HCT116 (cell line): ENCODE measurements at regions not wholly inside any gene's neighbourhood (a gene's known extent, or its start where the extent isn't known, plus 50 kb on each side); places are given as distances from the start of the nearest gene placed in this dataset.

Source experiments
- ATAC-seq: fragments of 200-7000 bp; cut with Tn5 transposase; 2 replicates; pipeline ENCODE4 v1.9.1; 2020; ENCODE audit warnings: mild to moderate bottlenecking, moderate library complexity
- BruUV-seq: library from RNA; stranded (reverse); fragments of 400-500 nt; replicated peaks from 2 replicates; lab custom pipeline; 2021; lab: Mats Ljungman, UMichigan
- CTCF ChIA-PET: fragments of 300-600 bp; sonication (Branson Sonifier 250); formaldehyde crosslinking; loops from one replicate; lab custom pipeline; 2021; ENCODE audit warnings: antibody characterized with exemption; lab: Charles Lee
- POLR2A ChIA-PET: fragments of 300-600, 350-600 bp; sonication (Branson Sonifier 250); formaldehyde crosslinking; loops from one replicate; lab custom pipeline; 2021; ENCODE audit warnings: antibody characterized with exemption; lab: Charles Lee
- RAD21 ChIA-PET, 2 experiments: fragments of 300-600 bp; sonication (Branson Sonifier 250); formaldehyde crosslinking; loops; one replicate each; lab custom pipeline; 2023; ENCODE audit warnings: low total read pairs in 2 of 2; ENCODE audit not compliant: uncharacterized antibody in 2 of 2, unreplicated experiment in 2 of 2, low non-redundant PET in 1 of 2; lab: Charles Lee
- DNase-seq: peaks from one replicate; pipeline ENCODE4 v3.0.0-alpha.2; 2010; ENCODE audit warnings: low read depth, low spot score
- H2AFZ ChIP-seq: fragments of 200-600 bp; shearing (Covaris generic), sonication (generic); 2 replicates; pipeline ENCODE4 v1.6.1; 2017; ENCODE audit warnings: low read depth, mixed run types, mixed read lengths, antibody characterized with exemption, low read length; ENCODE audit not compliant: poor library complexity, severe bottlenecking
- H3K27ac ChIP-seq: 2 replicates; pipeline ENCODE4 v1.5.1; 2012; ENCODE audit warnings: low read depth, low read length
- H3K27me3 ChIP-seq: fragments of 200-600 bp; sonication (generic); 2 replicates; pipeline ENCODE4 v1.6.1; 2016; ENCODE audit warnings: mixed run types, low read length, mixed read lengths; ENCODE audit not compliant: insufficient read depth
- H3K36me3 ChIP-seq, 2 experiments: fragments of 200-500 bp in 1 of 2; fragments of 200-600 bp in 1 of 2; sonication (Bioruptor generic) in 1 of 2; sonication (generic) in 1 of 2; 2 replicates each; pipeline versions ENCODE4 v1.5.1 to v1.6.1; 2014 to 2016; ENCODE audit warnings: low read length in 2 of 2, inconsistent platforms in 1 of 2, mixed read lengths in 1 of 2, mixed run types in 1 of 2; ENCODE audit not compliant: insufficient read depth in 2 of 2, control insufficient read depth in 1 of 2
- H3K4me1 ChIP-seq, 2 experiments: fragments of 200-600 bp in 1 of 2; sonication (generic) in 1 of 2; 2 replicates each; pipeline versions ENCODE4 v1.5.1 to v1.6.1; 2012 to 2017; ENCODE audit warnings: low read length in 2 of 2, inconsistent platforms in 1 of 2, mild to moderate bottlenecking in 1 of 2, mixed read lengths in 1 of 2, mixed run types in 1 of 2, moderate library complexity in 1 of 2; ENCODE audit not compliant: insufficient read depth in 2 of 2, control insufficient read depth in 1 of 2
- H3K4me2 ChIP-seq: fragments of 200-600 bp; sonication (generic); 2 replicates; pipeline ENCODE4 v1.6.1; 2017; ENCODE audit warnings: mixed run types, low read length, mixed read lengths
- H3K4me3 ChIP-seq, 2 experiments: fragments of 200-600 bp in 1 of 2; sonication (generic) in 1 of 2; replicated peaks in 1 of 2; 2 replicates each; pipeline ENCODE4 v1.5.1; 2011 to 2016; ENCODE audit warnings: low read length in 2 of 2, control low read depth in 1 of 2, low read depth in 1 of 2, mild to moderate bottlenecking in 1 of 2, mixed read lengths in 1 of 2, mixed run types in 1 of 2
- H3K79me2 ChIP-seq: fragments of 200-600 bp; sonication (generic); 2 replicates; pipeline ENCODE4 v1.6.1; 2017; ENCODE audit warnings: mild to moderate bottlenecking, mixed run types, low read length, moderate library complexity, mixed read lengths; ENCODE audit not compliant: insufficient read depth
- H3K9ac ChIP-seq: fragments of 200-600 bp; sonication (generic); 2 replicates; pipeline ENCODE4 v1.6.1; 2016; ENCODE audit warnings: low read length, mixed read lengths
- H3K9me2 ChIP-seq: fragments of 200-600 bp; sonication (generic), shearing (Covaris generic); 2 replicates; pipeline ENCODE4 v1.6.1; 2017; ENCODE audit warnings: mixed run types, mild to moderate bottlenecking, moderate library complexity; ENCODE audit not compliant: insufficient read depth
- H3K9me3 ChIP-seq, 2 experiments: fragments of 200-500 bp in 1 of 2; fragments of 200-600 bp in 1 of 2; sonication (Bioruptor generic) in 1 of 2; sonication (generic) in 1 of 2; 2 replicates each; pipeline ENCODE4 v1.6.1; 2014 to 2017; ENCODE audit warnings: low read length in 2 of 2, mixed read lengths in 2 of 2, inconsistent platforms in 1 of 2, low read depth in 1 of 2, mild to moderate bottlenecking in 1 of 2, mixed run types in 1 of 2, moderate library complexity in 1 of 2; ENCODE audit not compliant: control insufficient read depth in 1 of 2, insufficient read depth in 1 of 2
- H4K20me1 ChIP-seq: fragments of 200-600 bp; sonication (generic), shearing (Covaris generic); 2 replicates; pipeline ENCODE4 v1.6.1; 2017; ENCODE audit warnings: mixed run types, mild to moderate bottlenecking, moderate library complexity; ENCODE audit not compliant: insufficient read depth
- EZH2 ChIP-seq: fragments of 200-600 bp; sonication (generic); IDR thresholded peaks from 2 replicates; pipeline ENCODE4 v1.6.1; 2017; ENCODE audit warnings: antibody characterized with exemption, mixed run types
- FOSL1 ChIP-seq: IDR thresholded peaks from 2 replicates; pipeline ENCODE4 v1.6.1; 2012; ENCODE audit warnings: low read depth
- TCF7L2 ChIP-seq: IDR thresholded peaks from 2 replicates; pipeline ENCODE4 v1.7.0; 2011; ENCODE audit warnings: borderline replicate concordance, inconsistent platforms; ENCODE audit not compliant: insufficient read depth, insufficient read length; ENCODE audit errors: extremely low read depth
- ZNF274 ChIP-seq: fragments of 200-500 bp; sonication (Bioruptor generic); IDR thresholded peaks from 2 replicates; pipeline ENCODE4 v1.6.1; 2014; ENCODE audit warnings: mild to moderate bottlenecking, low read depth, low read length, inconsistent platforms
- intact Hi-C: fragments of 100-400 bp; cut with micrococcal nuclease; formaldehyde crosslinking; loops from 2 replicates; pipeline ENCODE4 v1.10.0; 2022
- TF ChIP-seq, protein P1 (sequence below): IDR thresholded peaks from 2 replicates; pipeline ENCODE4 v1.6.1; 2012; ENCODE audit warnings: low read depth

DNA sequence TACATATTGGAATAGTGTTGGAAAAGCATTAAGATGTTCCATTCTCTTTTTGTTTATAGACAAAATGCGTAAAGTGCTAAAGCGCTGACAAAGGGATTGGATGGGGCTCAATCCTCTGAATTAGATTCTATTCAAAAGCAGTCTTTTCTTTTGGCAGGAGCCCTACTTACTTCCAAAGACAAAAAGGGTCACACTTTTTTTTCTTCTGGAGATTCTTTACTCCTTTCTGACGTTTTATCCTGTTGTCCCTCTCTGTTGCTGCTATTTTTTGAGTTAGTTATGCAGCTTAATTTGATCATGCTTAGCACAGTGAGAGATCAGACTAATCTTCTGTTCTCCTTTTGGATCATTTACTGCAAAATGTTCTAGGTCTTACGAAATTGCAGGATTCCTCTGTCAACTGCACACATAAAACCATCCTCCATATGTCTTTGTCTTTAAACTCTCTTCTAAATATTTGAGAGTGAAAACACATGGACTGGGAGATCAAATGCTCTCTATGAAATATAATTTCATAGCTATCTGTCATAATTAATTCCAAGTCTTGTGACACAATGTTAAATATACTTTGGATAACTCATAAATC, 656.4 kb upstream of the ADGRL2 start:
- Histone ChIP-seq H3K79me2 (no peaks in the 10 kb centered on the region), H3K27me3 (no peaks in the 10 kb centered on the region), H3K9me3 (no peaks in the 10 kb centered on the region), H3K9me2 (no peaks in the 10 kb centered on the region), H2AFZ (no peak overlapping the region), H3K9ac (no peak overlapping the region), H3K27ac (no peak overlapping the region), H4K20me1 (no peaks in the 10 kb centered on the region), H3K4me1 (no peaks in the 10 kb centered on the region), H3K36me3 (no peaks in the 10 kb centered on the region), H3K4me3 (no peak overlapping the region), H3K4me2 (no peak overlapping the region)
- BruUV-seq = no TSS peak
- TF ChIP-seq ZNF274 (no peak), EZH2 (no peak), TCF7L2 (no peak), FOSL1 (no peak)
- TF ChIP-seq, protein P1, sequence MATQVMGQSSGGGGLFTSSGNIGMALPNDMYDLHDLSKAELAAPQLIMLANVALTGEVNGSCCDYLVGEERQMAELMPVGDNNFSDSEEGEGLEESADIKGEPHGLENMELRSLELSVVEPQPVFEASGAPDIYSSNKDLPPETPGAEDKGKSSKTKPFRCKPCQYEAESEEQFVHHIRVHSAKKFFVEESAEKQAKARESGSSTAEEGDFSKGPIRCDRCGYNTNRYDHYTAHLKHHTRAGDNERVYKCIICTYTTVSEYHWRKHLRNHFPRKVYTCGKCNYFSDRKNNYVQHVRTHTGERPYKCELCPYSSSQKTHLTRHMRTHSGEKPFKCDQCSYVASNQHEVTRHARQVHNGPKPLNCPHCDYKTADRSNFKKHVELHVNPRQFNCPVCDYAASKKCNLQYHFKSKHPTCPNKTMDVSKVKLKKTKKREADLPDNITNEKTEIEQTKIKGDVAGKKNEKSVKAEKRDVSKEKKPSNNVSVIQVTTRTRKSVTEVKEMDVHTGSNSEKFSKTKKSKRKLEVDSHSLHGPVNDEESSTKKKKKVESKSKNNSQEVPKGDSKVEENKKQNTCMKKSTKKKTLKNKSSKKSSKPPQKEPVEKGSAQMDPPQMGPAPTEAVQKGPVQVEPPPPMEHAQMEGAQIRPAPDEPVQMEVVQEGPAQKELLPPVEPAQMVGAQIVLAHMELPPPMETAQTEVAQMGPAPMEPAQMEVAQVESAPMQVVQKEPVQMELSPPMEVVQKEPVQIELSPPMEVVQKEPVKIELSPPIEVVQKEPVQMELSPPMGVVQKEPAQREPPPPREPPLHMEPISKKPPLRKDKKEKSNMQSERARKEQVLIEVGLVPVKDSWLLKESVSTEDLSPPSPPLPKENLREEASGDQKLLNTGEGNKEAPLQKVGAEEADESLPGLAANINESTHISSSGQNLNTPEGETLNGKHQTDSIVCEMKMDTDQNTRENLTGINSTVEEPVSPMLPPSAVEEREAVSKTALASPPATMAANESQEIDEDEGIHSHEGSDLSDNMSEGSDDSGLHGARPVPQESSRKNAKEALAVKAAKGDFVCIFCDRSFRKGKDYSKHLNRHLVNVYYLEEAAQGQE = no peak
- ATAC-seq (no peak), DNase-seq (no peak)
- ChIA-PET POLR2A (no interaction called here), CTCF (no interaction called here), RAD21 (no interaction called here)
- intact Hi-C loops = no loop called here
